T47D (cell line): ENCODE measurements at regions not wholly inside any gene's neighbourhood (a gene's known extent, or its start where the extent isn't known, plus 50 kb on each side); places are given as distances from the start of the nearest gene placed in this dataset.
"Not testable (repeated sequence)": the region's sequence is repeated elsewhere in the genome, so short reads cannot be mapped to it uniquely, and the experiment has no call there.

ENCODE experiments used
- DNase-seq, 2 experiments: peaks; one replicate each; pipeline versions ENCODE4 v3.0.0 to v3.0.0-alpha.2; 2011 to 2012; ENCODE audit warnings: low read depth in 1 of 2, low spot score in 1 of 2
- JUND ChIP-seq: IDR thresholded peaks from 2 replicates; pipeline ENCODE4 v1.6.1; 2012; ENCODE audit warnings: low read depth
- in situ Hi-C: cut with HindIII; loops from 2 replicates; pipeline ENCODE4 v1.10.0; 2016; ENCODE audit warnings: low sequenced_read_pairs, low pct_unique_long_range_greater_than_20kb

- in situ Hi-C loops = no loop called here
- no peak for DNase-seq
- TF ChIP-seq JUND = no peak
Measured at GRCh38 chr6:15825332-15825930, 162.6 kb upstream of the DTNBP1 start.

- in situ Hi-C loops = no loop called here
- TF ChIP-seq JUND = no peak
Measured at GRCh38 chr6:15824811-15825210, 162.0 kb upstream of the DTNBP1 start.

GRCh38 chr6:15823838-15824414 lies 161.1 kb upstream of the DTNBP1 start:
- no peak for DNase-seq
- in situ Hi-C loops = no loop called here
- TF ChIP-seq JUND = no peak

More at GRCh38 chr6:15824811-15825210, 162.0 kb upstream of the DTNBP1 start:
- no peak for DNase-seq

- TF ChIP-seq JUND = no peak
- in situ Hi-C loops = no loop called here
- no peak for DNase-seq
Measured at GRCh38 chr6:15822835-15823234, 160.0 kb upstream of the DTNBP1 start.

GRCh38 chr6:15819841-15820240 lies 157.0 kb upstream of the DTNBP1 start:
- no peak for DNase-seq
- in situ Hi-C loops = no loop called here
- no peak for TF ChIP-seq JUND

- no peak for DNase-seq
- no peak for TF ChIP-seq JUND
Measured at GRCh38 chr6:15819226-15819625, 156.4 kb upstream of the DTNBP1 start.

GRCh38 chr6:15818491-15818890 lies 155.7 kb upstream of the DTNBP1 start:
- in situ Hi-C loops = no loop called here
- DNase-seq = no peak
- TF ChIP-seq JUND = no peak

More at GRCh38 chr6:15819226-15819625, 156.4 kb upstream of the DTNBP1 start:
- in situ Hi-C loops = no loop called here

GRCh38 chr6:15818044-15818443 lies 155.2 kb upstream of the DTNBP1 start:
- no peak for DNase-seq
- in situ Hi-C loops = no loop called here

GRCh38 chr6:15817100-15817499 lies 154.3 kb upstream of the DTNBP1 start:
- in situ Hi-C loops = no loop called here
- TF ChIP-seq JUND = no peak
- peak in 1 of 2 experiments; percentile 40 for DNase-seq

More at GRCh38 chr6:15818044-15818443, 155.2 kb upstream of the DTNBP1 start:
- no peak for TF ChIP-seq JUND

- in situ Hi-C loops = no loop called here
- no peak for DNase-seq
- no peak for TF ChIP-seq JUND
Measured at GRCh38 chr6:15816661-15817060, 153.8 kb upstream of the DTNBP1 start.

GRCh38 chr6:15813698-15814097 lies 150.9 kb upstream of the DTNBP1 start:
- in situ Hi-C loops = not testable (repeated sequence)

GRCh38 chr6:15811107-15811506 lies 148.3 kb upstream of the DTNBP1 start:
- in situ Hi-C loops = no loop called here
- no peak for DNase-seq
- TF ChIP-seq JUND = no peak

More at GRCh38 chr6:15813698-15814097, 150.9 kb upstream of the DTNBP1 start:
- not testable (repeated sequence) for DNase-seq

- in situ Hi-C loops = no loop called here
- no peak for TF ChIP-seq JUND
- DNase-seq = no peak
Measured at GRCh38 chr6:15810618-15811017, 147.8 kb upstream of the DTNBP1 start.

GRCh38 chr6:15809367-15809766 lies 146.5 kb upstream of the DTNBP1 start:
- no peak for DNase-seq
- in situ Hi-C loops = no loop called here
- TF ChIP-seq JUND = no peak
